HuH-7 (cell line): ENCODE measurements at regions not wholly inside any gene's neighbourhood (a gene's known extent, or its start where the extent isn't known, plus 50 kb on each side); places are given as distances from the start of the nearest gene placed in this dataset.

ENCODE experiments used
- DNase-seq: peaks from one replicate; pipeline ENCODE4 v3.0.0; 2011; ENCODE audit warnings: low spot score

DNA sequence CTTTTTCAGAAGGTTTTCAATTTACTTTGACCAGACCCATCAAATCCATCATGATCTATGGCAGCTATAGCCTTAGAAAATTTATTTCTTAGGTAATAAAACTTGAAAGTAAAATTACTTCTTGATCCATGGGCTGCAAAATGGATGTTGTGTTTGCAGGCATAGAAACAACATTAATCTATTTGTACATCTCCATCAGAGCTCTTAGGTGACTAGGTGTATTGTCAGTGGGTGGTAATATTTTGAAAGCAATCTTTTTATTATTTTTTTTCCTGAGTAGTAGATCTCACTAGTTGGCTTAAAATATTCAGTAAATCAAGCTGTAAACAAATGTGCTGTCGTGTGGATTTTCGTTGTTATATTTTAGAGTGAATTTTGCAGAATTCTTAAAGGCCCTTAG lies 710.0 kb downstream of the SLITRK6 start:
- DNase-seq = no peak

DNA sequence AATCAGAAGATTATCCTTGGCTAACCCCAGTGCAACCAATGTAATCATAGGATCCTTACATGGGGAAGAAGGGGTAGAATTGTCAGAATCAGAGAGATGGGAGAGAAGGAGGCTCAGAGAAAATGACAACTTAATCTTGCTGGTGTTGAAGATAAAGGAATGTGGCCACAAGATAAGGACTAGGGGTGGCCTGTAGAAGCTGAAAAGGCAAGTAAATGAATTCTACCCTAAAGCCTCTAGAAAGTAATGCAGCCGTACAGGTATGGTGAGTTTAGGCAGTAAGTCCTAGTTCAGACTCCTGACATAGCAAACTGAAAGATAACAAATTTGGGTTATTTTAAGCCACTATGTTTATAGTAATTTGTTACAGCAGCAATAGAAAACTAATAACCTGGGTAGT lies 718.5 kb downstream of the SLITRK6 start:
- no peak for DNase-seq

DNA sequence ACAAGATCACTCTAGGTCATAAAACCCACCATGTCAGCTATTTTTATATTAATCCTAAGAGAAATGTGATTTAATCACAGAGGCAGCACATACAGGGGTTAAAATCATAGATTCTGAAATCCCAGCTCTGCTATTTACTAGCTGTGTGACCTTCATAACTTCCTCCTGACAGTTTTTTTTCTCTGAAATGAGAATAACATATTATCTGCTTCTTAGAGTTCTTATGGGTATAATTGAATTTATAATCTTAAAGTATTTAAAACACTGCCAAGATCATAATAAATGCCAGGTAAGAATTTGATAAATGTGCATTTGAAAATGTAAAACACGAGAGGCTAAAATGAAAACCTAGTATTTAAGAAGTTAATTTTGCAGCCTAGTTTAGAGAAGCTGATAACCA lies 722.9 kb downstream of the SLITRK6 start:
- DNase-seq = no peak

DNA sequence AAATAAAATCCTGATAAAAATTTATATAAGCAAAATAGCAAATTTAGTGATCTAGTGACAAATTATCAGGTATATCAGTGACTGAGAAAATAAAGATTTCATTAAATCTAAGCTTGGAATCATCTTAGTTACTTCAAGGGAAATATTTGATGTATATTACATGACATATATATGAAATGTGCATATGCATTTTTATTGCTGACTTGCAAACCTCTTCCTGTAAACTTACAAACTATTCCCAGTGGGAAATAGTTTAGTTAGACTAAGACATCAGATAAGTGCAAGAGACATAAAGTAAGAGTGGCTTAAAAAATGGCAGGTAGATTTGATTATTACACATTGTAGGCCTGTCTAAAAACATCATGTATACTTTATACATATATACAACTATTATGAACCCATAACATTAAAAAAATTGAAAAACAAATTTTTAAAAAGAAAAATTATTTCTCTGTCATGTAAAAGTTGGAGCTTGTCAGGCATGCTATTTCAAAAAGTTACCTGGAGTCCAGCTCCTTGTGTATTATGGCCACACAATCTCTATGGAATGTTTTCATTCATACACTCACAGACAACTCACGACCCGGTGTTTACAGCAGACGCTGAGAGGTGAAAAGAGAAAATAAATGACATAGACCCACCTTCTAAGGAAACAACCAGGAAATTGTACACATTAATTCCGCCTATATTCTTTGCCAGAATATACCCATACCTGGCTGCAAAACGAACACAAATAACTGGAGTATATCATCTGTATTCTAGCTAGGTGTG lies 724.5 kb downstream of the SLITRK6 start:
- no peak for DNase-seq

DNA sequence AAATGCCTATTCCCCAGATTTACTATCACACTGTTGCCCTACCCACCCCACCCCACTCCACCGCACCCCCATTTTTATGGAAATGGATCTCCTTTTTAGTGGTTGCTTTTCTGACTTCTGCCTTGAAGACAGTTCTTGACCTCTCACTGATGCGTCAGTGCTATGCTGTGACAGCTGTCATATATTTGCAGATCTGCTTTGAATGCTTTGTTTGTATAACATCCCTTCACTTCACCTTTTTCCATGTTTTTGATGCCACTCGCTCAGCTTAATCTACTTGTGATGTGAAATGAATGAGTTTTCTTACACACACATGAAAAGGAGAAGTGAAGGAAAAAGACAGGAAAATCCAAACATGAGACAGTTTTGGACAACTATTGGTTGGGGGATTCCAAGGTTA lies 731.0 kb downstream of the SLITRK6 start:
- DNase-seq = no peak

DNA sequence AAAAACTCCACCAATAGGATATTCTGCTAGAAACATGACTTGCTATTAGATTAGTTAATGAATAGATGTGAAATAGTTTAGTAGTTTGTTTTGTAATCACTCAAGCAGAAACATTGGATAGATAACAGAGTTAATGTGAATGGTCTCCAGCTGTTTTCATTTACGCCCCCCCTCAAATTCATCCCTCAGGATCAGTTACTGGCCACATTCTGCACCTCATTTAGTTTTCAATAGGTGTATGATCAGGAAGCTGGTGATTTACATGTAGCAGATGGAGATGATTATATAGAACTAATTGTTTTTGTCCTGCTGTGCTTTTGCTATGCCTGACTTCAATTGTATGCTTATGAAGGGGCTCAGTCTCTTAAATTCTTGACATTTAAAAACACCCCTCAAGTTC lies 759.0 kb downstream of the SLITRK6 start:
- DNase-seq = no peak

DNA sequence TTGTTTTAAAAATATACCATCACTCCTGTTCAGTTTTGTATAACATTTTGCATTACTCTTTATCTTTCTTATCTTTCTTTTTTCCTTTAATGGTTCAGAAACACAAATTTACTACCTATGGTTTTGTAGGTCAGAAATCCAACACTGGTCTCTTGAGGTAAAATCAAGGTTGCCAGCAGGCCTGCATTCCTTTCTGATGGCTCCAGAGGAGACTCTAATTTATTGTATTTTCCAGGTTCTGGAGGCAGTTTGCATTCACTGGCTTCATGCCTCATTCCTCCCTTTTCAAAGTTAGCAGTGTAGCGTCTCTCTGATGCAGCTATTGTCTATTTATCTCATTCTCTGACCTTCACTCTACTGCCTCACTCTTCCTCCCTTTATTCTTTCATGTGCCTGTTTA lies 767.4 kb downstream of the SLITRK6 start:
- no peak for DNase-seq

DNA sequence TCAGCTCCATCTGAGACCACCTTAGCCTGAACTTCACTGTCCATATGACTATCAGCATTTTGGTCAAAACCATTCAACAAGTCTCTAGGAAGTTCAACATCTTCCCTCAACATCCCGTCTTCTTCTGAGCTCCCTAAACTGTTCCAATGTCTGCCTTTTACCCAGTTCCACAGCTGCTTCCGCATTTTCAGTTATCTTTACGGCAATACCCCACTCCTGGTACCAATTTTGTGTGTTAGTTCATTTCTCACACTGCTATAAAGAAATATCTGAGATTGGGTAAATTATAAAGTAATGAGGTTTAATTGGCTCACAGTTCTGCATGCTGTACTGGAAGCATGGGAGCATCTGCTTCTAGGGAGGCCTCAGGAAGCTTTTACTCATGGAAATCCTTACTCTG lies 771.2 kb downstream of the SLITRK6 start:
- DNase-seq = no peak

DNA sequence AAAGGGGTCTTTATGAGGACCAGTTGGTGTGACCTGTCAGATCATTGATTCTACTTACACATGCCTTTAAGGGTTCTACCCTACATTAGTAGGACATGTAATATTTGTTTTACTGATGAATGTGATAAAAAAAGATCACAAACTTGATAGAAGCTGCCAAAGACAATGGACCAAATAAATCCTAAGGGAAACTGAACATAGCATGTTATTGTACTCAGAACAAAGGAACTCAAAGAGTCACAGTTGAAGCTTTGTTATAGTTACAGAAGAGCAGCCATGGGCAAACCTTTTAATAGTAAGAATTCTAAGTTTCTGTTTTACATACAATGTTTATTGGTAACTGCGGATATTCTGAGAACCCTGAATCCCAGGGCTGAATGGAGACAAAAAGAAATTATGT lies 780.1 kb downstream of the SLITRK6 start:
- DNase-seq = no peak

DNA sequence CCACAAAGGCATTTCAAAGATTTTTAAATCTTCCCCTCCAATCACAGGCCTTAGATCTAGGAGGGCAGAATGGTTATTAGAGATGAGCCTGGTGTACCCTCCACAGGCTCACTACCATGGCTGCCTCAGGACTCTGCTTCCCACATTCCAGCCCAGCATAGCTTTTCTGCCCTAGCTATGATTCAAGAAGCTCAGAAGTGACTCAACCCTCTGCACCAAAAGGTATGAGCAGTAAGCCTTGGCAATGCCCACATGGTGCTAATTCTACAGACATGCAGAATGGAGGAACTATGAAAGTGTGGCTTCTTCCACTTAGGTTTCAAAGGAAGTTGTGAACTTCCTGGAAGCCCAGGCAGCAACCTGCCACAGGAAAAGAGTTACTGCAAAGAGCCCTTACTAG lies 786.2 kb downstream of the SLITRK6 start:
- DNase-seq = no peak

DNA sequence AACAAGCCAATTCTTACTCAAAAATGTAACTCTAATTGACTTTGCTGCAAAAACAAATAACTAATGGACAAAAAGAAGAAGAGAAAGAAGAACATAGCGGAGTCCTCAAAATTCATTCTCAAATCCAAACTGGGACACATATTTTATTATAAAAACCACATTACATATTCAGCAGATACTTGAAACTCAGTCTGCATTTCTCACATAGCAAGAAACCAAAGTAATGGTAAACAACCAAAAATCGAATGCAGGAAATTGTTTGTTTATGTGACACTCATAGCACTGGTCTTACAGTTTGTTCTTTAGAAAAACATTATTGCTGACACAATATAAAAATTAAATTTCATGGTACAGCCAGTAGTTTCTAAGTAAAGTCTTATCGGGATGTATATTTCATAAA lies 789.8 kb downstream of the SLITRK6 start:
- no peak for DNase-seq

DNA sequence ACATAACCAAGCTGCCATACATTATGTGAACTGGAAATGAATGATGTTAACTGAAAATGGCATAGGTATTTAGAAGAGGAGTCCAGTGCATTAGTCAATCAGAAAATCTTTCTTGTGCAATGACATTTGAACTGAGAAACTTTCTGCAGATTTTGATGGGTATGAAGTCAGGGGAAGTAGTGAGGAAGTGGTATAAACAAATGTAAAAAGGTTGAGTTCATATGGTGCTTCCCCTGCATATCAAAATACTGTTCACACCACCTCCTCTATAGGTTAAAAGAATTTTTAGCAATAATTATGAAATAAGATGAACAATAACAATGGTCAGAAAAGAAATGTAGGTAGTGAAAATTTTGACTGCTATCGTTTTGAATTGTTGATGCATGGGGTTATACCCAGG lies 800.0 kb downstream of the SLITRK6 start:
- DNase-seq = no peak

DNA sequence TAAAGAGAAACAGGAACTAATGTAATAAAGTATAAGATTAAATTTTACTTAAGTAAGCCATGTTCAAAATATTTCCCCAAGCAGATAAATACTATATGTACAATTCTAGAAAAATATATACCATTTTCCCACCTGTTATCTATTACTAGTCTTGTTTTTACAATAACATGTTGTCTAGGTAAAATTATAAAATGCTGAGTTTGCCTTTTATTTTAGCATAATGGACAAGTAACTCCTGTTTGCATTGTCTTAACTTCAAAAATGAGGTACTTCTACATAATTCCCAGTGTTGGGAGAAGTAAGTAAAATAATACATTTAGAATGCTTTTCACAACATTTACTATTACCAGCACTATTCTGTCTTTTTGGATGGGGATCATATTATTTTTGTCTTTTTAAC lies 800.5 kb downstream of the SLITRK6 start:
- DNase-seq = no peak

DNA sequence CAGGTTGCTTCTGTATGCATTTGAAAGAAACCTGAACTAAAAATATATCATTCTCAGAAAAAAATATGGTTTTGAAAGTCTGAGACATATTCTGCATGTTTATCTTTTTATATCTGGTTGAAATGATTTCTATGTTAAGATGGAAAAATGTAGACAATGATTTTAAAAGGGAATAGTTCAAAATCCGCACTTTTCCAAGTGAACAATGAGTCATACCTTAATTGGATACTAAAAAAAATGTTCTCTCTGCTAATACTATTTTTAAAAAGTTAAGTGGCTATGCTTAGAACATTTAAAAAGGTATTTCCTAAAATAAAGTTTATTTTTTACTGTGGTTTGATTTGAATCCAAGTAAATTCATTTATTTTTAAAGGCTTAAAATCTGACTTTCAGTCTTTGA lies 801.4 kb downstream of the SLITRK6 start:
- no peak for DNase-seq

DNA sequence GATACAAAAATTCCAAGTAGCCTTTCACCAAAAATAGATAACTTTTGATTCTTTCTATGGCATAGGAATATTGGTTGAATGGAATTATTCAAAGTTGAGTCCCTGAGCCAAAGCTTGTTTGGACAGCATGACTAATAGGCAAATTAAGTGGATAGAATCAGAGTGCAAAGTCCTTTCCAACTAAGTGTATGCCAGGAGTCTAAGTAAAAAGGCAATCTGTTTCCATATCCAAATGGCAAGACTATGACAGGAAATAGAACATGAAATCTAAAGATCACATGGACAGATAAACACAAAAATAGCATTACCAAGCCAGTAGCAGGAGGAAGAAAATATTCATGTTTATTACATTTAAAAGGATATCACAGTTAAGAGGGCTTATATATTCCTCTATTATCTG lies 804.6 kb downstream of the SLITRK6 start:
- DNase-seq = no peak

DNA sequence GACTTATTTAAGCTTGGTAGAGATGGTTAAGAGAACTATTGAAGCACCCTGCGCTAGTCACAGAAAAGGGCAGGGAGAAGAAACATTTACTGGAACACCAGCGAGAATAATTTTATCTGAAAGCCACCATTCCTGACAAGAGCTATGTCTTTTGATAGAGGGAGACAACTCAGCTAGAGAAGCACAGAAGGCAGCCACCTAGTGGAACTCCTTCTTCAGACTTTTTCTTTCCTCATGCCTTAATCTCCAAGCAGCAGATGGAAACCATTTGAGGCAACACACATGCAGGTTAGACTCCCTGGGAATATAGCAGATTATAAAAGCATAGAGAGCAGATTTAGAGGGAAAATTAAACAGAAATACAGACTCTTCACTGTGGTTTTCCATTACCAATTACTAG lies 813.4 kb downstream of the SLITRK6 start:
- DNase-seq = no peak

DNA sequence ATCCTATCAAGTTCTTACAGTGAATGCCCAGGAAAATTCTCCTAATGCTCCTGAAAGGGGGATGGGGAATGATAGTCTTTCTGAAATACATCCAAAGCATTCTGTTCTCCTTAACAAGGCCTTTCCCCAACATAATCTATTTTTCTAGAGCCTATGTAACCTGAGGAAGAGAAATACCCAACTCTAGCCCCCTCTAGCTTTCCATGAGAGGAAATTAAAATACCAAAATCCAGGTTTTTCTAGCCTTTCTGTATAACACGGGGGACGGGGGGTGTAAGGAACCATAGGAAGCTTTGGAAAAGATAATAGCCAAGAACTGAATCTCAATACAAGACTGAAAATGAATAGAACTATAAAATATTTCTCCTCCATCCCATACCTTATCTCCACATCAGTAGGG lies 815.9 kb downstream of the SLITRK6 start:
- no peak for DNase-seq

DNA sequence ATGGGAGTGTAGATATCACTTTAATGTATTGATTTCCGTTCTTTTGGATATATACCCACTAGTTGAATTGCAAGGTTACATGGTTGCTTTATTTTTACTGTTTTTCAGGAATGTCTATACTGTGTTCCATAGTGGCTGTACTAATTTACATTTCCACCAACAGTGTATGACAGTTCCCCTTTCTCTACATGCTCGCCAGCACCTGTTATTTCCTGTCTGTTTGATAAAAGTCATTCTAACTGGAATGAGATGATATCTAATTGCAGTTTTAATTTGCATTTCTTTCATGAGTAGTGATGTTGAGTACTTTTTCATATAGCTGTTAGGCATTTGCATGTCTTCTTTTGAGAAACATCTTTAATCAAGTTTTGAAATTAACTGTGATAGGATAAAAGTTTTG lies 818.6 kb downstream of the SLITRK6 start:
- DNase-seq = no peak

DNA sequence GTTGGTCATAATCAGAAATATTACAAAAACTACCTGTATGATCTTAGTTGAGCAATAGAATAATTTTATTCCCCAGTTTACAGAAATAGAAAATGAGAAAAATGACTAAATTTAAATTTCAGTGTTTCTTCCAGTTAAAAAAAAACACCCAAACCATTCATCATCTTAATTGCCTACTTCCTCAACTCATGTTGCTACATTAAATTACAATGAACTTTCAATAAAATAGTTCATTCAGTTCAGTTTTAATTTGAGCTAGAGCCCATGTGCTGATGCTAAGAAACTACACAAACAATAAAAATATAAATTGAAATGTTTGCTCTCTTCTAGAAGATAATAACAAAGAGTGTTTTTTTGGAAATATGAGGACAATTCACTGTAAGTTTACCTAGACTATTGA lies 820.4 kb downstream of the SLITRK6 start:
- DNase-seq = no peak

DNA sequence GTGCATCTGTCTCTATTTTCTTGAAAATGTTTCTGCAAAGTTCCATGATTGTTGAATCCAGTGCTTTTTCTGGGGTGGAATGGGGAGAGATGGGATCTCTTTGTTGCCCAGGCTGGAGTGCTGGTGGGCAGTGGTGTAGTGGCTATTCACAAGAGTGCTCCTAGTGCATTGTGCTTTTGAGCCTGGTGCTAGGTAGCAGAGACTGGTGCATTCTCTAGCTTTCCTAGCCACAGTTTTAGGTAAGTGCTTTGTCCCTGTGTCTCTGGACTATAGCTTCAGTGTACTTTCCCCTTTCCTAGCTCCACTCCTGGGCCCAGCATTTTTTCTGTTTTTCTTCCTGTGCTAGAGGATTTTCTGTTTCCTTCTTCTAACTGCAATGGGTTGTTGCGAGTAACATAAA lies 825.6 kb downstream of the SLITRK6 start:
- DNase-seq = no peak

DNA sequence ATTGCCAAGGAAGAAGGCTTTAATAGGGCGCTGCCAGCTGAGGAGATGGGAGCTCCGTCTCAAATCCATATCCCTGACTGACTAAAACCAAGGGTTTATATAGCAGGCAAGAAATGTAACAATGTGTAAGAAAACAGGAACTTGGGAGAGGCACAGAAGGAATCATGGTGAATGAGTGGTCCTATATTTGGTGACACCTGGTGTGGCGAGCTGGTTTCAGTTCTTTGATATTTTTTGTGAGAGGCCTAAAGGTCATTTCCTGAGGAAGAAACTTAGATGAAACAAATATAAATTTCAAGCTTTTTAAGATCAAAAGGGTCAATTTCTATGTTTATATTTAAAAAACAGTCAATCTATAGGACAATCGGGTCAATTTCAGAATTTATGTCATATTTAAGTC lies 826.3 kb downstream of the SLITRK6 start:
- DNase-seq = no peak

DNA sequence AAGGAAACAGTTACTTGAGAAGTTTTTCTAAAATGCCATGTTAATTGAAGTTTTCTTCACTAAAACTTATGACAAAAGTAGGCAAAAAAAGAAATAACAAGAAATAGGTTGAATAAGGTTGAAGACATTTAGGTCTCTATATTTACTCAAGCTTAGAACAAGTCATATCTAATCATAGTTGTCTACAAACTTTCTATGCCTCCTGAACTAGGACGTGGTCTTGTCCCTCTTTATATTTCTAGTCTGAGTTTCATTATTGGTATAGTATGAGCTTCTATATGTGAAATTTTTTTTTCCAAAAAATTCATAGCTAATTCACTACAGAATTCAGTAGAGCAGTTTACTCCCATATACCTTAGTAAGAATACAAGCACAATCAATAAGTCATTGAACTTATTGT lies 836.4 kb downstream of the SLITRK6 start:
- no peak for DNase-seq

DNA sequence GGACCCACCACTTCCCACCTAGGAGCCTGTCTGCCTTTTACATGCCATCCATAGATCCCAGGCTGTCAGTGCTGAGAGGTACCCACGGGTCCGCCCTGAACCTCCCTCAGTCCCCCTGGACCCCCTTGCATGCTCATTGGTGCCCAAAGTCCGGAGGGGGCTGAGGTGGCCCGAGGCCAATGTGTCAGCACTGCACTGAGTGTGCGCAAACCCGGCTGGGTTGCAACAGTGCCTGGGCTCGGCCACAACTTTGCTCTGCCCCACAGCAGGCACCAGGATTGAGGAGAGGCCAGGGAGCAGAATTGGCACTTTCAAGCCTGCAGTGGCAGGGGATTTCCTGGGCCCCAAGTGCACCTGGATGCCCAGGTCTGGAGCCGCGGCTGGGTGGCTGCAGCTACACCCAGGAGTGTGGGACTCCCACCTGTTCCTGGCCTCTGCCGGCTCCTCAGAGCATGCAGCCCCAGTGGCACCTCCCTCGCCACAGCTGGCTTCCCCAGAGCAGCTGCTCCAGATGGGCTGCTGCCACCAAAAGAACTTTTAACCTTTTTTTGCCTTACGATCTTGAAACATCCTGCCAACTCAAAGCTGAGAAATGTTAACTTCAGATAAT lies 837.0 kb downstream of the SLITRK6 start:
- no peak for DNase-seq

DNA sequence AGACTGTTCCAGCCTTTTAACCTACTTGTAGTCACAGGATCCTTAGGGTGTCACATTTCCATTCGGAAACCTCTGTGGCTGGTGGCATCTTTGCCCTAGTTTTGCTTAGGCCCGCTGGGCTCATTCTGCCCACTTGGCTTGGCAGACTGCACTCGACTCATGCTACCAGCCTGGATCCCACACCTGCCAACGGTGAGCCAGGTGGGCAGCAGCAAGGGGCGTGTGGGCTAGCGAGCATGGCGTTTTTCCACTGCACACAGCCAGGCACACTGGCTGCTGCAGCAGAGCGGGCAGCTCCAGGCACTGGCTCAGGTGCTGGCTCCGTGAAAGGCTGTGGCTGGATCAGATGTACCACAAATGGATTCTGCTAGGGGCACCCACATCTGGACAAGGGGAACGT lies 838.2 kb downstream of the SLITRK6 start:
- no peak for DNase-seq
